HG03558 (cell line): ENCODE measurements at regions not wholly inside any gene's neighbourhood (a gene's known extent, or its start where the extent isn't known, plus 50 kb on each side); places are given as distances from the start of the nearest gene placed in this dataset.
"Not testable (repeated sequence)": the region's sequence is repeated elsewhere in the genome, so short reads cannot be mapped to it uniquely, and the experiment has no call there.

Source experiments
- ATAC-seq: cut with Tn5 transposase; IDR thresholded peaks from one replicate; pipeline ENCODE4 v1.9.1; 2021; ENCODE audit warnings: moderate number of reproducible peaks; ENCODE audit not compliant: unreplicated experiment; ENCODE audit errors: extremely low read depth

- ATAC-seq = no peak
Observed at GRCh38 chr5:158458086-158458485, 599.1 kb upstream of the CLINT1 start.

- no peak for ATAC-seq
Observed at GRCh38 chr5:158456756-158457155, 597.8 kb upstream of the CLINT1 start.

- no peak for ATAC-seq
Observed at GRCh38 chr5:158456241-158456640, 597.3 kb upstream of the CLINT1 start.

- no peak for ATAC-seq
Observed at GRCh38 chr5:158451993-158452672, 593.2 kb upstream of the CLINT1 start.

- ATAC-seq = no peak
Observed at GRCh38 chr5:158451203-158451992, 592.5 kb upstream of the CLINT1 start.

- ATAC-seq = no peak
Observed at GRCh38 chr5:158450751-158451171, 591.8 kb upstream of the CLINT1 start.

- not testable (repeated sequence) for ATAC-seq
Observed at GRCh38 chr5:158446761-158447160, 587.8 kb upstream of the CLINT1 start.

- ATAC-seq = not testable (repeated sequence)
Observed at GRCh38 chr5:158439204-158439603, 580.3 kb upstream of the CLINT1 start.

- ATAC-seq = no peak
Observed at GRCh38 chr5:158436271-158437065, 577.5 kb upstream of the CLINT1 start.

GRCh38 chr5:158435161-158435616 lies 576.2 kb upstream of the CLINT1 start:
- peak; percentile 50 for ATAC-seq

- ATAC-seq = peak; percentile 4
Observed at GRCh38 chr5:158434749-158435148, 575.8 kb upstream of the CLINT1 start.

- ATAC-seq = no peak
Observed at GRCh38 chr5:158433634-158434033, 574.7 kb upstream of the CLINT1 start.

GRCh38 chr5:158431369-158432029 lies 572.6 kb upstream of the CLINT1 start:
- no peak for ATAC-seq

- no peak for ATAC-seq
Observed at GRCh38 chr5:158430798-158431167, 571.8 kb upstream of the CLINT1 start.

GRCh38 chr5:158430166-158430797 lies 571.3 kb upstream of the CLINT1 start:
- no peak for ATAC-seq

- ATAC-seq = no peak
Observed at GRCh38 chr5:158429564-158429963, 570.6 kb upstream of the CLINT1 start.

GRCh38 chr5:158423623-158424200 lies 564.8 kb upstream of the CLINT1 start:
- no peak for ATAC-seq

GRCh38 chr5:158422653-158423515 lies 563.9 kb upstream of the CLINT1 start:
- no peak for ATAC-seq

GRCh38 chr5:158421319-158421718 lies 562.4 kb upstream of the CLINT1 start:
- ATAC-seq = no peak
